Body of pancreas (tissue), 4 donors: ENCODE measurements at regions not wholly inside any gene's neighbourhood (a gene's known extent, or its start where the extent isn't known, plus 50 kb on each side); places are given as distances from the start of the nearest gene placed in this dataset.

ENCODE experiments used
- POLR2A ChIP-seq, 3 donors: fragments of 450-650 bp; IDR thresholded peaks; one replicate each; pipeline ENCODE4 v1.6.1; 2016; ENCODE audit warnings: antibody characterized with exemption in 3 of 3, mild to moderate bottlenecking in 2 of 3
- TF ChIP-seq, protein P1 (sequence below), 7 experiments: fragments of 450-650 bp in 4 of 7; fragments of 200-600 bp in 3 of 7; sonication (generic) in 3 of 7; IDR thresholded peaks; one replicate each; pipeline ENCODE4 v1.5.1; 2016 to 2019; ENCODE audit warnings: antibody characterized with exemption in 7 of 7

DNA sequence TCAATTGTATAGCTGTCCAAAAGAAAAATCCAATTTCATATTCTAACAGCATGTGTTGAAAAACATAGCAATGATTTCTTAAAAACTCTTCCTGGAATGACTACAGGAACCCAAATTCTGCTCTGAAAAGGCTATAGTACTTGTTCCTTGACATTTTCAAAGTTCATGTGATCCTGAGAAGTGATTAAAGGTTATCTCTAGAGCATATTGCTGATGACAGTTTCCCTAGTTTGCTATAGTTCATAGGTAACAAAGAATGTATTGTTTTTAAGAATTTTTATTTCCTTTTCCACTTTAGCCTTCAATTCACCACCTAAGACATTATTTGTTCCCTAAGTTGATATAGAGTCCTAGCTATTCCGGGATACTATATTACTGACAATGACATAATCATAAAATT, 1614.6 kb downstream of the PCDH7 start:
- TF ChIP-seq, protein P1, sequence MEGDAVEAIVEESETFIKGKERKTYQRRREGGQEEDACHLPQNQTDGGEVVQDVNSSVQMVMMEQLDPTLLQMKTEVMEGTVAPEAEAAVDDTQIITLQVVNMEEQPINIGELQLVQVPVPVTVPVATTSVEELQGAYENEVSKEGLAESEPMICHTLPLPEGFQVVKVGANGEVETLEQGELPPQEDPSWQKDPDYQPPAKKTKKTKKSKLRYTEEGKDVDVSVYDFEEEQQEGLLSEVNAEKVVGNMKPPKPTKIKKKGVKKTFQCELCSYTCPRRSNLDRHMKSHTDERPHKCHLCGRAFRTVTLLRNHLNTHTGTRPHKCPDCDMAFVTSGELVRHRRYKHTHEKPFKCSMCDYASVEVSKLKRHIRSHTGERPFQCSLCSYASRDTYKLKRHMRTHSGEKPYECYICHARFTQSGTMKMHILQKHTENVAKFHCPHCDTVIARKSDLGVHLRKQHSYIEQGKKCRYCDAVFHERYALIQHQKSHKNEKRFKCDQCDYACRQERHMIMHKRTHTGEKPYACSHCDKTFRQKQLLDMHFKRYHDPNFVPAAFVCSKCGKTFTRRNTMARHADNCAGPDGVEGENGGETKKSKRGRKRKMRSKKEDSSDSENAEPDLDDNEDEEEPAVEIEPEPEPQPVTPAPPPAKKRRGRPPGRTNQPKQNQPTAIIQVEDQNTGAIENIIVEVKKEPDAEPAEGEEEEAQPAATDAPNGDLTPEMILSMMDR (IDR thresholded peaks at IDR 0.05), result no peak
- no peak for TF ChIP-seq POLR2A (IDR thresholded peaks at IDR 0.05)
